GM21381 (cell line): ENCODE measurements at regions not wholly inside any gene's neighbourhood (a gene's known extent, or its start where the extent isn't known, plus 50 kb on each side); places are given as distances from the start of the nearest gene placed in this dataset.
"Not testable (repeated sequence)": the region's sequence is repeated elsewhere in the genome, so short reads cannot be mapped to it uniquely, and the experiment has no call there.

Source experiments
- ATAC-seq: cut with Tn5 transposase; IDR thresholded peaks from one replicate; pipeline ENCODE4 v1.9.1; 2021; ENCODE audit warnings: mild to moderate bottlenecking, moderate library complexity; ENCODE audit not compliant: unreplicated experiment

DNA sequence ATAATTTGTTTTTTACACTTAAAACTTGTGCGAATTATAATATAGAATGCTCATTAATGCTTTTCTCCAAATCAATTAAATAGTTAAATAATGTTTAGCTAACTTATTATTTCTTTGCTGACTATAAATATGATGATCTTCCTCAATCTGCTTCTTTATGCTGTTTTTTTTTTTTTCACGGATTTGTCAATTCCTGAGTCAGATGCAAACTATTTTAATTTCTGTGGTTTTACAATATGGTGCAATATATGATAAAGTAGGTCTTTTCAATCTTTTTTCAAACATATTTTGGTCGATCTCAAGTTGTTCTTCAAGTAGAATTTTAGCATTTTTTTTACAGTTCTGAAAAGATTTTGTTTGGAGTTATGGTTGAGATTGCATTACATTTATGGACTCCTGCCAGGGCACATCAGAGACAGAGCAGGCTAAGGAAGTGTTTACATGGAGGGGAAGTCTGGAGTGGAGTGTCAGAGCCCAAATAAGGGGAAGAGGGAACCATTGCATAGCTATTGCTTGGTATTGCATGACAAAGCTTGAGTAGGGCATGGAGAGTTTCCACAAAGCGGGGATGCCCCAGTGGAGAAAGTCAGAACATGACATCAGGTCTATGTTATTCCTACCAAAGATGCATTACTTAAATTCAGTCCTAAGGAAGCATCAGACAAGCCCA is 204.4 kb downstream of the OTUD1 start:
- ATAC-seq = no peak

DNA sequence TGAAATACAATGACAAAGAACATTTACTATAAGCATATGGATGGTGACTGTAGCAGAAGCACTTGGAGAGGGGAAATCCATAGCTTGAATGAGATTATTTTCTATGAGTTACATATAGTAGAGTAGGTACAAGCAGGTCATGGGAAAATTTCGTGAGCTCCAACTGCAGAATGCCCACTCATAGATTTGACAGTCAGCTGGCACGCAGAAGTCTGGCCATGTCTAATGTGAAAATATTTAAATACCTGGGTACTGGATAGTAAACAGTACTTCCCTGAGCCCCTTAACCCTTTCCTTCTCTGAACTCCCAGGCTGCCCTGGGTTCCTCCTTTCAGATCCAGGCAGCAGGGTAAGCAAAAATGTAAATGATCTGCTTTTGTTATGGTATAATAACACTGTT is 209.7 kb downstream of the OTUD1 start:
- ATAC-seq = no peak

DNA sequence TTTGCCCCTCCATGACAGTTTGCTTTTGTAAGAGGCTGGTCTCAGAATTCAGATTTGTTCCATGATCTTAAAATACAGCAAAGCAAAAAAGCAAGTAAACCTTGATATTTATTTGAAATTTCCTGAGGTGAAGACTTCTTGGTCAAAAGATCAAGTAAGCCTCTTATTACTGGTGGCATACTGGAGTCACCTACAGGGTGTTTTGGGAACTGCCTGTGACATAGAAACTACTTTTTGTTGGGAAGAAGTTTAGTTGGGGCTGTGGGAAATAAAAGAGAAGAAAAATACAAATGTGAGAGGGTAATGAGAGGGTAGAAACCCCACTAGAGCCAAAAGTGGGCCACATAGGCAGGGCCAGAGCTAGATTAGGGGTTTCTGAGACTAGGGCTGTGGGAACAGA is 217.9 kb downstream of the OTUD1 start:
- no peak for ATAC-seq

DNA sequence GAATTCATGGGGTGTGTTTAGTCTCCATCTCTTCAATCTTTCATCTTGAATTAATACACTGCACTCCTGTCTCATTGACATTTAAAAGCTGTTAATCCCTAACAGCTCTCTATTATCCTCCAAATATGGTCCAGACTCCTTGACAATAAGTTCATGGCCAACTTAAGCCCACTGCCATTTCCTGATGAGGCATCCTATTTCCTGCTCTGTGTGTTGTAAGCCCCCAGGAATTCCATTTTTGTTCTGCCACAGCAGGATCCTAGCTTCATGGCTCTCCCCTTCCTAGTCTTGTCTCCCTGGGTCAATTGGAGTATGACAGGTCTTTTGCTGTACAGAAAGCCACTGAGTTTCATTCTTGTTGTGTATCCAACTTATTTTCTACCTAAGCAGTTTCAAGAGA is 218.8 kb downstream of the OTUD1 start:
- ATAC-seq = no peak

DNA sequence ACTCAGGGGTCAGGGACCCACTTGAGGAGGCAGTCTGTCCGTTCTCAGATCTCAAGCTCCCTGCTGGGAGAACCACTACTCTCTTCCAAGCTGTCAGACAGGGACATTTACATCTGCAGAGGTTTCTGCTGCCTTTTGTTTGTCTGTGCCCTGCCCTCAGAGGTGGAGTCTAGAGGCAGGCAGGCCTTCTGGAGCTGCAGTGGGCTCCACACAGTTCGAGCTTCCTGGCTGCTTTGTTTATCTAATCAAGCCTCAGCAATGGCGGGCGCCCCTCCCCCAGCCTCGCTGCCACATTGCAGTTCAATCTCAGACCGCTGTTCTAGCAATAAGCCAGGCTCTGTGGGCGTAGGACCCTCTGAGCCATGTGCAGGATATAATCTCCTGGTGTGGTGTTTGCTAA is 233.0 kb downstream of the OTUD1 start:
- ATAC-seq = not testable (repeated sequence)

DNA sequence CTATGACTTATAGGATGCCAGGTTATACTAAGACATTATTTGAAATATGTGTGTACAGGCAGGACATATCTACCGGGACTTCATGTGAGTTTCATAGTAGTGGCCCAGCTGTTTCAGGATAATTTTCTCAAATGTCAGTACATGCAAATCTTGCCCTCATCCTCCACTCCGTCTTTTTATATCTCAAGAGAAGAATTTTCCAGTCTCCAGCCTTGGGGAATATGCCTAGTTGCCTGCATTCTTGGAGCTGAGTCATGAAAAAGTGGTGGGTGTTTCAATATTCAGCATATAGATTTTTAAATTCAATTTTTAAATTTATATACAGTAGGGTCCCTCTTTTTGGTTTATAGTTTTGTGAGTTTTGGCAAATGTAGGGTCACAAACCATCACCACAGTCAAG is 236.7 kb downstream of the OTUD1 start:
- ATAC-seq = no peak

DNA sequence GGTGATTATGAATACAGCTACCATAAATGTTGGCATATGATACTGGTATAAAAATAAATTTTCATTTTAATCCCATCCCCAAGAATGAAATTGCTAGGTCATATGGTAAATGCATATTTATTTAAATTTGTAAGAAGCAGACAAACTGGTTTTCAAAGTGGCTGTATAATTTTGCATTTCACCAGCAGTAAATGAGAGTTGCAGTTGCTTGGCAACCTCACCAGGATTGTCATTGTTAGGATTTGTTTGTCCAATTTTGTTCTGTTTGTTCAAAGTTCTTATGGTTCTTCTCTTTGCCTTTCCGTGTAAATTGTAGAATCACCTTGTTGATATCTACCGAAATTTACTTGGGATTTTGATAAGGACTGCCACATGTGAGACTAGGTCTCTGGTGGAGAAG is 237.4 kb downstream of the OTUD1 start:
- no peak for ATAC-seq

DNA sequence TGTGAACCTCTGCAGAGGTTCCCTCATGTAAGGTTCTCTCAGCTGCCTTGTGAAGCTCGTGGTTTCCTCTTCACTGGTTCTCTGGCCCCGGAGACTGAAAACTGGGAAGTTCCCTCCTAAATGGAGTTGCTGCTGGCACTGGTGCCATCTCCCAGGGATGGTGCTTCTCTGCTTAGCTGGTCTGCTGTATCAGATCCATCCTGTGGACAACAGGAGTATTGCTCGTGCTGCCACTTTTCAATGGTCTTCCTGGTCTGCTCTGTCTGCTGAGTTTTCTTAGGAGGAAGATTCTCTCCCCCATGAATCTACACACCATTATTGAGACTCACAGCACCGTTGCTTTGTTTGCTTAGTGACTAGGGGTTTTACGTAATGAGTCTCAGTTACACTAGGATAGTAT is 247.8 kb downstream of the OTUD1 start:
- no peak for ATAC-seq

DNA sequence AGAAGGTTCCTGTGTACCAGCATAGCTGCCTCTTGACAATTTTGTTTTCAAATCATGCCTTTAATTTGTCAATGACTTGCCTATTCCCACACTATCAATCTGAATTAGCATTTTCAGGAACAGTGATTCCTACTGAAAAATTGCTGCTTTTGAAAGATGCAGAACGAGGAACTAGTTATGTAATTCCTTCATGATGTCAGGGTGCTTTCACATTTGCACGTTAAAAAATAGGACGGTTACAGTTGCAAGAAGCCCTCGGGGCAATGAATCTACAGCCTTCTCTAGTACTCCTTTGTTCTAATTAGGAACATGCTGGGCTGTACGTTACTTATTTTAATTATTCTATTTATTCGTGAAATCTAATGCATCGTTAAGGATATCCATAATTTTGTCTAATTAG is 253.9 kb downstream of the OTUD1 start:
- ATAC-seq = no peak

DNA sequence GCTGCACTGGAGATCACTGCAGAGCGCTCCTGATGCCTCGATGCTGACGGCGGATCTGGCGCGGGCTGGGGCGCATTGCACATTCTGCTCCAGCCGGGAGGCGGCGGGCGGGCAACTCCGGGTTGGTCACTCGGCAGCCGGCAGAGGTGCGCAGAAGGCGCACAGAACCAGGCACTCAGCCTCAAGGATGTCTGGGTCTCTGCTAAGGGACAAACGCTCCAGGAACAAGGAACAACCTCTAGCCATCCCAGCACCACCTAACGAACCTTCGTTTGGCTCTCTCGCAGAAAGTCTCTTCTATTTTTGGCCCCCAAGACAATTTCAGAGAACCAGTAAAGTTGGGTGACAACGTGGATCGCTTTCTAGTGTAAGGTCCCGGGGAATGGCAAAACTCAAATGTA is 254.6 kb downstream of the OTUD1 start:
- no peak for ATAC-seq

DNA sequence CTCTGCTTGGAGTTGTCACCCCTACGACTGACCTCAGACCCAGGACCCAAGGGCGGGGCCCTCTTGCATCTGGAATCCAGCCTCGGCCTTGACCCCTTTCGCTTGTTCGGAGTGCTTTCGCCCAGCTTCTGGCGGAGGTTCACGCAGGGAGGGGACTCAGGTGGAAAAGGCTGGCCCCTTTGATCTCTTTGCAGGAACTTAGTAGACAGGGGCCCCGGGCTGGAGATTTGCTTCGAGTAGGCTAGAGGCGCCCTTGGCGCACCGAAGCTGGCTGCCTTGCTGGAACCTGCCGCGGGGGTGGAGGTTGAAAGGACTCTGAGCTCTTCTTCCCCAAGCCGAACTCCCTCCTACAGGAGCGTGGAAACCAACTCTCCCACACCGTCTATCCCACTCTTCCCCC is 255.1 kb downstream of the OTUD1 start:
- no peak for ATAC-seq

DNA sequence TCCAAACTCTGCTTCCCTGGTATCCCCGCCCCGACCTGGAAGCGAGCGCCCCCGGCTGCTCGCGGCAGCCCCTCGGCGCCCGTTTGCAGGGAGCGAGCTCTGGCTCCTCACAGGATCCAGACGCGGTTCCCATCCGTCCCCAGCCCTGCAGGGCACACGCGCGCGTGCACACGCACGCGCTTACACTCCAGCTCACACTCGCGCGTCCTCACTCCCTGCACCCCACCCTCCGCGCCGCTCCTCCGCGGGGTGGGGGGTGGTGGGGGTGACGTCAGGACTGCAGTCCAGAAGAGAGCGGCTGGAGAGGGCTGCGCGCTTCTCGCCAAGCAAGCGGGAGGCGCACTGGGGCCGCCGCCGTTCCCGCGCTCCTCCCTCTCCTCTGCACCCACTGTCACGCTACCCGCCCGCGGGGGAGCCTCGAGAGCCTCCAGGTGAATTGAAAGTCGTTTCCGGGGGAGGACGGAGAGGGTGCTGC is 255.6 kb downstream of the OTUD1 start:
- no peak for ATAC-seq

DNA sequence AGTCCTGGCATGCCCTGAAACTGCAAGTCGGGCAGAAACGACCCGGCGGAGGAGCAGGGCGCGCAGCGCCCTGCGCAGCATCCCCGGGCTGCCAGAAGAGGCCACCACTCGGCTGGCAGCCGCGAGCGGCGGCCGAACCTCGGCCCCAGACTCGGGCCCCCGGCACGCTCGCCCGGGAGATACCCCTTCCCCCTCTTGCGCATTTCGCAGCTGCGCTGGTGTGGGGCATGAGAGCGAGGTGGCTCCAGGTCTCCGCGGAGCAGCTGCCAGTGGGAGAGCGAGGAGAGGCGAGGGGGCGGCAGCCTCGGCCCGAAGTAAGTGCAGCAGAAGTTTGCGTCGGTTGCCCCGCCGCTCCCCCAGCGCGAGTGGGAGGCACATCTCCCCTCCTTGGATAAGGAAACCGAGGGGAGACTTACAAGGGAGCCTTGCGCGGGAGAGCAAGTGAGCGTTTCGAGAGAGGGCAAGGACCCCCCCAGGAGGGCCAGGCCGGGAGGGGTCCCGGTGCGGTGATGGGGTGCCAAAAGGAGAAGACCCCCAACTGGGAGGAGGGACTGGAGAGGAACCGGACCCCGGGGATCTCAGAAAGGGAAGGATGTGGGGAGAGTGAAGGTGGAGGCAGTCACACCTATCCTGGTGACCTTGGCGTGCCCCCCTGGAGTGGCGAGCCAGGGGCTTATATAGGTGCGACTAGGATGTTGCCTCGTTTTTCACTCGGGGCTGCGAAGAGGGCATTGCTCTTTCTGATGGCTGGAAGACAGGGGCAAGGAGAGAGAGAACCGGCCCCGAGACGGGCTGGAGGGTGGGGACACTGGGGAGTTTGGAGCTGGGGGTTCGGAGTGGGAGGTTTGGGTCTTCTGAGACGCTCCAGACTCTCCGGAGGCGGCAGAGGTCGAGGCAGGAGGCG is 256.3 kb downstream of the OTUD1 start:
- ATAC-seq = no peak

DNA sequence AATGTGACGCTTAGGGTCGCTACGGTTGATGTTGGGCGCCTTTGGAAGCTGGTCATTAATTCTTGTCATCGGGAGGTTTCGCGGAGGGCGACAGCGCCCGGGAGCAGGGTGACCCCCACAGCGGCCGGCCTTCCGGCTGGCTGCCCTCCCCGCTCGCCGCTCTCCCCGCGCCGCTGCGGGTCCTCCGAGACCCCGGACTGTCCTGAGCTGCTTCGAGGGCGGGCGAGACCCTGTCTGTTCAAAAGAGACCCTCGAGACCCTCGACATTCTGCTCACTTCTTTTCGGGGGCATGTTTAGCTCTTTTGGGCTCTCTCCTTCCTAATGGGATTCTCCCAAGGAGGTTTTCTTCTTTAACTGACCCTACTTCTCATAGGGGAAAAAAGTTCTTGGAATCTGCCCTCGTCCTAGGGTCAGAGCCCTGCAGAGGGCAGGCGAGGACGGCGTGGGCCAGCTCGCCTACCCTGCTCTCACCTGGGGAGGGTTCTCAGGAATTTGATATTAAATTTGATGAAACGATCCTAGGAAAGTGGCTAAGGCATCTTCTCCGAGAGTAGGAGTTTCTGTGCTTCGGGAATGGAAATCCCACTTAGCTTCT is 257.0 kb downstream of the OTUD1 start:
- ATAC-seq = no peak

DNA sequence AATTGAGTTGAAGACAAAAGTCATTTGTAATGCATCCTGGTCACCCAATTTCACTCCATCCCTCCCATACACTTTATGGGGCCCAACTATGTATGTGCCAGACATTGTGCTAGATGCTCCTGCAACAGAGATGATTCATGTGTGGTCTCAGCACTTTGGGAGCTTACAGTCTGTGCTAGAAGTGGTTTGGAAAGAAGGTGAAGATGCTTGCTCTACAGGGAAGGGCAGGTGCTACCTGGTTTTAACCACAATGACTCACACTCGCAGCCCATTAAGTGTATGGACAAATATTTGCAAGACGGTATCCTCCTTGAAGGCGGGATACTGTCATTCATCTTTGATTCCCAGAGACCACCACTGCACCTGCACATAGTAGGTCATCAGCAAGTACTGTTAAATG is 257.6 kb downstream of the OTUD1 start:
- ATAC-seq = no peak

DNA sequence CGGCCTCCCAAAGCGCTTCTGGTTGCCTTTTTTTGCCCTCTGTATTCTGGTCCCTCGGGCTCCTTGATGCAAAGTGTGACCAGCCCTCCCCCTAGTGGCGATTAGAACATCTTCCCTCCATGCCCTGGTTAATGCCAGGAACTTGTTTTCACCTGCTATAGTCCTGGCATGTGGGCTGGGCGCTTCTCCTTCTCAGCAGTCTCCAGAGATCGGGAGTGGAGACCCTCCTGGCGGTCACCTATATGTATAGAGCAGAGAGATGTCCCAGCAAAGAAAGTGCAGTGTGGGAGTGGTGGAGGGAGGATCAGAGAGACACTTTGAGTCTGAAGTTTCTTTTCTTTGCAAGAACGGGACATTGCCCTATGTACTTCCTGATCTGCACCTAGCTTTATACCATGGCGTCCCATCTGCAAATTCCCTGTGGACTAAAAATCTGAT is 264.1 kb downstream of the OTUD1 start:
- ATAC-seq = peak; percentile 95

DNA sequence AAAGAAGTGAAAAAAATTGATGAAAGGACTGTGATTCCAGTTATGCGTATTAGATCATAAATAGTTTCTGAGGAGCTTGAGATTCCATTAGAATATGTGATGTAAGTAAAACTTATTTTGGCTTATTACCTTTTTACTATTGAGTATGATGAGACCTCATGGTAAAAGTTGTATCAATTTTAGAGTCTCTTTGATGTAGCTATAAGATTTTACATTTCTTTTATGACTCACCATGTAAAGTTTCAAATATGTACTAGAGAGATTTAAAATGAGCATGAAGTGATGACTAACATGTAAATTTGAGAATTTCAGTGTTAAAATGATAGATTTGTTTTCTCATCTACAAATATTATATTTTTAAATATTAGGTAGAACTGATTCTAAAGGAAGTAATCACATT is 276.5 kb downstream of the OTUD1 start:
- no peak for ATAC-seq

DNA sequence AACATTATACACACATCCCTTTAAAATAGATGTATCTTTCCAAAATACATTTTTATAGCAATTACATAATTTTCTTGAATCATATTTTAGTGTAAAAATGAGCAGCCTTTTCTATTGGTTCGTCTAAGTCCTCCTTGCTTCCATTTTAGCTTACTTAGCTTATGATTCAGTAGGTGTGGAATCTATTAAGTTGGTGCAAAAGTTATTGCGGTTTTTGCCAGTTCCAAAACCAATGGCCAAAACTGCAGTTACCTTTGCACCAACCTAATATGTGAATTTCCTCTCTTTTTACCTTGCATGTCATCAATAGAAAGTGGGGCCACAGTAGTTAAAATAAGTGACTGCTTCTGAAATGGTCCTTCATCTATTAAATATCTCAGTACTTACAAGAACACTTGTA is 279.0 kb downstream of the OTUD1 start:
- no peak for ATAC-seq

DNA sequence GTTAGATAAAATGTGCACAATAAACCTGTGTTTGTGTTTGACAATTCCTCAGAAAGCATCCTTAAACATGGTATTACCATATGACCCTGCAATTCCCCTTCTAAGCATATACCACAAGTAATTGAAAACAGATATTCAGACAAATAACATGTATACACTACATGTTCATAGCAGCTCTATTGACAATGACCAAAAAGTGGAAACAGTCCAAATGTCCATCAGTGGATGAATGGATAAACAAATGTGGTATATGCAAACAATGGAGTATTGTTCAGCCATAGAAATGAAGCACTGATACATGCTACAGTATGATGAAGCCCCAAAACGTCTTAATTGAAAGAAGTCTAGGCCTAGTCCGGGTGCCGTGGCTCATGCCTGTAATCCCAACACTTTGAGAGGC is 280.1 kb downstream of the OTUD1 start:
- ATAC-seq = no peak

DNA sequence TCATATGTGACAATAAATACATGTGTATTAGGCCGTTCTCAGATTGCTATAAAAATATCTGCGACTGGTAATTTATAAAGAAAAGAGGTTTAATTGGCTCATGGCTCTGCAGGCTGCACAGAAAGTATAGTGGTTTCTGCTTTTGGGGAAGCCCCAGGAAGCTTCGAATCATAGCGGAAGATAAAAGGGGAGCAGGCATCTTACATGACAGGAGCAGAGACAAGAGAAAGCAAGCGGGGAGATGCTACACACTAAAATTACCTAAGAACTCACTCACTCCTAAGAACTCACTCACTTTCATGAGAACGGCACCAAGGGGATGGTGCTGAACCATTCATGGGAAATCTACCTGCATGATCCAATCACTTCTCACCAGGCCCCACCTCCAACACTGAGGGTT is 284.9 kb downstream of the OTUD1 start:
- no peak for ATAC-seq

DNA sequence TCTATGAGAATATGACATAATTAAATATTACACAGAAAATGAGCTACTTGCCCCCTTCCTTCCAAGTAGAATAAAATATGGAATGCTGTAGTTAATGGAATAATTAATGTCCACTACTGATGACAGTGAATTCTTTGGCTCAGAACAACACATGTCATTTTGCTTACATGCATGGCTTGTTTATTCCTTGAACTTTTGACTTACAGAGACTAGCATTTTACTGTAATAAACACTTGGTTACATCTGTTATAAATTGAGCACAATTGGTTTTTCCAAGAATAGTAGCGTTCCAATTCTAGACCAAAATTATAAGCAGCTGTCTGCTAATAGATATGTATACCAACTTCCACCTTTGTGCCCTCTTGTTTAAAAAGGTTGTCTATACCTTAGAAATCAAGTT is 286.7 kb downstream of the OTUD1 start:
- no peak for ATAC-seq

DNA sequence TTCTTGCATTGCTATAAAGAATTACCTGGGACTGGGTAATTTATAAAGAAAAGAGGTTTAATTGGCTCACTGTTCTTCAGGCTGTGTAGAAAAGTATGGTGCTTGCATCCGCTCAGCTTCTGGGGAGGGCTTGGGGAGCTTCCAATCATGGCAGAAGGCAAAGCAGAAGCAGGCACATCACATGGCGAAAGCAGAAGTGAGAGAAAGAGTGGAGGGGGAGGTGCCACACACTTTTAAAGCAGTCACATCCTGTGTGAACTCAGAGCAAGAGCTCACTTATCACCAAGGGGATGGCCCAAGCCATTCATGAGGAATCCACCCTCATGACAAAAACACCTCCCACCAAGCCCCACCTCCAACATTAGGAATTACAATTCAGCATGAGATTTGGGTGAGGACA is 303.5 kb downstream of the OTUD1 start:
- peak; percentile 98 for ATAC-seq
